ENCODE measurements at regions not wholly inside any gene's neighbourhood (a gene's known extent, or its start where the extent isn't known, plus 50 kb on each side); places are given as distances from the start of the nearest gene placed in this dataset.

DNA sequence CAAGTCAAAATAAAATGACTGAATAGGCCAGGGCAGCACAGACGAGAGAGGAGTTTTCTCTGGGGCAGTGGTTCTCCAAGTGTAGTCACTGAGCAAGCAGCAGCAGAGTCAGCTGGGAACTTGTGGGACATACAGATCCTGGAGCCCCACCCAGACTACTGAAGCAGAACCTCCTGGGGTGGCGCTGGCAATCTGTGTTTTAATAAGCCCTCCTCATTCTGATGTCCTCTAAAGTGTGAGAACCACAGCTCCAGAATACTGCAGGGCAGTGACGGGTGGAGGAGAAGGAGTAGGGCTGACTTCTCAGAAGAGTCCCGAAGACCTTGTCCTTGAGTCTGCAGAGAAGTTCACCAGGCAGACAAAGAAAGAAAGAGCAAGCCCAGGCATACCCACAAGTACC, 251.3 kb upstream of the HES1 start:
- DNase-seq = no peak
- no peak for ATAC-seq
- intact Hi-C loops (cut with micrococcal nuclease) = no loop called here

DNA sequence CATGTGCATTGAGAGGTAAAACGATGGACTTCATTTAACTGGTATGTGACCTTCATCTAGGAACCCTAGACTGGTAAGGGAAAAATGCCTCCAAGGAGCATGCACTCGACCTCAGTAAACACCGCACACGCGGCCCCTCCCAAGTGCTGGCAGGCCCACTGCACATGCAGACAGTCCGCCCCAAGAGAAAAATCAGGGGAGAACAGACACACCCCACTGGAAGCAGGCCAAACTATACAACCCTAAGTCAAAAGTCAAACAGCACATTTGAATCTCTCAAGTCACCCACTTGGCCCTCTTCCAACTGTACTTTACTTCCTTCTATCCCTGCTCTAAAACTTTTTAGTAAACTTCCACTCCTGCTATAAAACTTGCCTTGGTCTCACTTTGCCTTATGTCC, 250.1 kb upstream of the HES1 start:
- intact Hi-C loops (cut with micrococcal nuclease) = no loop called here
- ATAC-seq = no peak
- no peak for DNase-seq

GRCh38 chr3:193890016-193890897, 245.7 kb upstream of the HES1 start:
- intact Hi-C loops (cut with micrococcal nuclease) = no loop called here
- ATAC-seq (no peak), DNase-seq (no peak)

DNA sequence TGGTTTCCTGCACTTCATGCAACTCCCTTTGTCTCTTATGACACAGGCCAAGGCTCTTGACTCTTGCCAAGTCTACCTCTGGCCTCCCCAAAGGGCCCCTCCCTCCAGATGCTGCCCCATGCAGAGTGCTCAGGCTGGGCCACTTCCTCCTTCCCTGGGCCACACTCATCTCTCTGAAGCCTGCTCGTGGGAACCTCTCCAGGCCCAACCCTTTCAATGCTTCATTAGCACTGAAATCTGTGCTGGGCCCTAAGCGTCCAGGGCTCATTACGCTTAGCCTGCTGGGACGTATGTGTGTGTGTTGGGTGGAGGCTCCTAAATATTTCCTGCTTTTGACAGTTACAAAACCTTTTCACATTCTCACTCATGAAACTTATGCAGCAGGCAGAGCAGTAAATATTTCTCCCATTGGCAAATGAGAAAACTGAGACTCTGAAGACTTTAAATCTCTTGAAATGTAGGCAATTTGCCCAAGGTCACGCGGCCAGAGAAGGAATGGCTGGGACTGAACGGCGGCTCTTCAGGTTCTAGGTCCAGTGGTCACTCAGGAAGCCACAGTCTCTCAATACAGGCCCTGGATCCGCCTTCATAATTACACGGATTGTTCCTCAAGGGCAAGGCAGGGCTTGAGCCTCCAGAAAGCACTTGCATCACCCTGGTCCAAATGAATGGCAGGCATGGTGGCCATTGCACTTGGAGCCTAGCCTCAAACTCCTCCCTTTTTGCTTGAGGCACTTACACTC, 241.7 kb upstream of the HES1 start:
- intact Hi-C loops (cut with micrococcal nuclease) = no loop called here
- ATAC-seq (peak; percentile 64), DNase-seq (peak; percentile 36)

DNA sequence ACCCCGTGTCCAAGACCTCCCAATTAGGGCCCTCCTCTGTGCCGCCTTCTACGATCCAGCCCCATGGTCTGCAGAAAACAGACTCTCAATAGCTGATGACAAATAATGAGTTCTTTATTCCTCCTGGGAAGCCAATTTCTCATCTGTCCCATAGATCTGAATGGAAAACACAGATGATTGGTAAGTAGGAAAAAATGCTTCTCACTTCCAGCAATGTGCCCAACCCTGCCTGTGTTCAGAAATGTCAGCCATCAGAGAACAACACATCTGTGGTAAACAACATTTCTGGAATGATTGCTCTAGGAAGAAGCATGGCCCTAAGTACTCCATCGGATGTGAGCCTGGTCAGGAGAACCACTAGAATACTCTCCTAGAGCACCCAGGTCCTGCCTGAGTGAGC, 240.5 kb upstream of the HES1 start:
- no peak for DNase-seq
- intact Hi-C loops (cut with micrococcal nuclease) = no loop called here
- ATAC-seq = peak; percentile 34

DNA sequence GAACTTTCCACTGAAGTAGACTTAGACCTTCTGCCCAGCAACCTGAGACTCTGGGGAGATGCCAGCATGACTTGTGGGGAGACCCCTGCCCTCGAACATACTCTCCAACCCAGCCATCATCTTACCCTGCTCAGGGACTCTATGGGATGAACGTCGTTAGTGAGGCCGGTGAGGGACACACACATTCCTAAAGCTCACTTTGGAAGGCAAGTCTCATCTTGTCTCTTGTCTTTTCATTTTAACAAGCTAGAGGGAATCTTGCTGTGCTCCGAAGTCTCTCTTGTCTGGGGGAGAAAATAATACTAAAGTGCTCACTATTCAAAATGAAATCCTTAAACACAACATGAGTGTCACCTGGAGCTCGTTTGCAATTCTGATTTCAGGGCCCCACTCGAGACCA, 239.5 kb upstream of the HES1 start:
- intact Hi-C loops (cut with micrococcal nuclease) = no loop called here

DNA sequence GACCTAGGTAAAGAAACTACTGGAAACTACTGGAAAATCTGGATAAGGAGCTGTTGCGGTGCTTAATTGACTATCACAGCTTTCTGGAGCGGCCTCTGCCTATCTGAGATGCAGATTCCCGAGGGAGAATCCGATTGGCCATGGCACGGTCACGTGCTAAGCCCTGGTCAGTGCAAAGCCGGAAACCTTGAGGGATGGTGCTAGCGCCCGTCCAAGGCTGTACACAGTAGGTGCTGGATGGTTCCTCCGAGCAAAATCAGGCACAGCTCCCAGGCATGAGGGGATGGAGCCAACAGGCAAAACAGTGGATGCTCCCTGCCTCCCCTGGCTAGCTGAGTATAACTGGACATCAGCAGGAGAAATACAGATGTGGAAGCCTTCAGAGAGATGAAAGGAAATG, 238.7 kb upstream of the HES1 start:
- ATAC-seq (peak; percentile 85), DNase-seq (peak; percentile 77)
- intact Hi-C loops (cut with micrococcal nuclease) = no loop called here

More for the DNA sequence above, 239.5 kb upstream of the HES1 start:
- DNase-seq (no peak), ATAC-seq (no peak)

DNA sequence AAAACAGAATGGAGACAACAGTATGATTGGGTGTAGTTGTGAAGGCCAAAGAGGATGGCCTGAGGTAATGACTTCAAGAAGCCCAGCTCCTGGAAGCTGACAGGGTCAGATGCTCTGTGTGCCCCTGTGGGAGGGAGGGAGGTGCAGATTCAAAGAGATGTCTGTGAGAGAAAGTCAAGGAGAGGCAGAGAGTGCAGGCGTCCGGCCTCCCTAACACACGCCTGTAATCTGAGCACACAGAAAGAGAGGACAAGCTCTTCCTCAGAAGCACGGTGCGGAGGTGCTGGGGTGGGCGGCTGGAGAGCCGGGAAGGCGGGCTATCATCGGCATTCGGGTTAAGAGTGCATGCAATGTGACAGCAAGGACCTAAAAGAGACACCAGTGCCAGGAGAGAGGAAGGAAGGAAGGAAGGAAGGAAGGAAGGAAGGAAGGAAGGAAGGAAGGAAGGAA, 238.2 kb upstream of the HES1 start:
- no peak for DNase-seq
- ATAC-seq = peak; percentile 11
- intact Hi-C loops (cut with micrococcal nuclease) = no loop called here

- ATAC-seq = no peak
Observed at GRCh38 chr3:193899001-193899400, 236.9 kb upstream of the HES1 start.

DNA sequence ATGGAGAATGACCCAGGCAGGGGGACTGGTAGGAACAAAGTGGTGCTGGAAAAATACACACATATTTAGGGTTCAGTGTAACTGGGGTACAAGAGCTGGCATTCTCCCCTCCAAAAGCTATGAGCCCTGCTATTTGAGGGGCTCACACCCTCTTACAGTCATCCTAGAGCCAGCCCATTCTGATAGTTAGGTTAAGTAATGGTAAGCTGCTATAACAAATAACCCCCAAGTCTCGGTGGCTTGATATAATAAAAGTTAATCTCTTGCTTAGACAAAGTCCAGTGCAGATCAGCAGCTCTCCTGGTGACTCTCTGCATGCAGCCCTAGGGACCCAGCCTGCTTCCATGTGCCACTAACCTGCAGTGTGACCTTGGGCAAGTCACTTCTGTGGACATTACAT, 234.9 kb upstream of the HES1 start:
- intact Hi-C loops (cut with micrococcal nuclease) = no loop called here
- DNase-seq (no peak), ATAC-seq (no peak)

More at GRCh38 chr3:193899001-193899400, 236.9 kb upstream of the HES1 start:
- intact Hi-C loops (cut with micrococcal nuclease) = no loop called here
- no peak for DNase-seq

- peak; percentile 56 for ATAC-seq
- intact Hi-C loops (cut with micrococcal nuclease) = no loop called here
- peak; percentile 47 for DNase-seq
Observed at GRCh38 chr3:193902607-193903511, 233.1 kb upstream of the HES1 start.

GRCh38 chr3:193903512-193903817, 232.5 kb upstream of the HES1 start:
- ATAC-seq = no peak
- intact Hi-C loops (cut with micrococcal nuclease) = no loop called here
- DNase-seq = no peak

DNA sequence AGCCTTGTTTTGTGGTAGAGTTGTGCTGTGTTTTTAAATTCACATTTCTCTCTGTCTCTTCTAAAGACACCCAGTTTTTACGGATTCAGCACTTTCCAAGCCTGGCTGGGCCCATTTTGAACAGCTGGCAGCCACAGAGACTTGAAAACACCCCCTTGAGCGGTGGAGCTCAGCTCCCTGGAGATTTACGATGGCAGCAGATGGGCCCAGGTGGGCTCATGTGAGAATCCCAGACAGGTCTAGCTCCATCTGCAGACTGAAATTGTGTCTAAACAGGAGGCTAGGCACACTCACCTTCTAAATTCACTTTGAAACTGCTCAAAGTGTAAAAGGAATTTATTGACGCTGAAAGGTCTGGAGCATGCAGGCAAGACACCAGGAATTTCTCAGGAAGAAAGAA, 232.0 kb upstream of the HES1 start:
- ATAC-seq = no peak
- intact Hi-C loops (cut with micrococcal nuclease) = no loop called here
- no peak for DNase-seq

DNA sequence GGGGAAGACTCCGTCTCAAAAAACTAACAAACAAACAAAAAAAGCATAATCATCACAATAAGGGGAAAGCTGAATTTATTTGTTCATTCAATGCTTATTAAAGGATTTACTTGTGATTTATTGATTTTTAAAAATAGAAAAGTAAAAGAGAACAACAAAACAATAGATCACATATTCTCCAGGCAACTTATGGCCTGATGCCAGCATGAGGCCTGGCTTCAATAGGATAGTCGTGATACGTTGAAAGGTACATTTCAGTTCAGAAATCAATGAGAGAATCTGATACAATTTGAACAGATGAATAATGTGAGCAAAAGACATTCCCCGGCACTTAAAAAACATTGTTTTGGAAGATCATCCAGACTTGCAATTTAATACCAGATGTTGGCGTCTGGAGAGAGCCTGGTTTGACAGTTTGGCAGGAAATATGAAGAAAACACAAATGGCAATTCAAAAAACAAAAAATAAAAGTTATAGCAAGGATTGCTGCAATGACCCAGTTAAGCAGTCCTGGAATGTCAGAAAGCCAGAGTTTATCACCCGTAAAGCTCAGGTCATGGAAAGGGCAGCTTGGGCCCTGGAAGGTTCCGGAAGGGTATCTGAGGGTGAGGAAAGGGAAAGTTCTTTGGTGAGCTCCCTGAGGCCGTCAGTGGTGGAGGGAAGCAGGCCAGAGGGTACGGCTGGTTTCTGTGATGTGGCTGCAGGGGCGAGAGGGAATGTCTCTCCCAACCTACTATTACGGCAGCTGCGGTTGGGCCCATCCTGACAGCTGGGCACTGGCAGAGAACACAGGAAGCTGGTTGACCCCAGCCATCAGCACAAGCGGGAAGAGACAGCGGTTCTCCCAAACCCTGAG, 230.2 kb upstream of the HES1 start:
- DNase-seq = peak; percentile 54
- intact Hi-C loops (cut with micrococcal nuclease) = no loop called here
- ATAC-seq = peak; percentile 80

DNA sequence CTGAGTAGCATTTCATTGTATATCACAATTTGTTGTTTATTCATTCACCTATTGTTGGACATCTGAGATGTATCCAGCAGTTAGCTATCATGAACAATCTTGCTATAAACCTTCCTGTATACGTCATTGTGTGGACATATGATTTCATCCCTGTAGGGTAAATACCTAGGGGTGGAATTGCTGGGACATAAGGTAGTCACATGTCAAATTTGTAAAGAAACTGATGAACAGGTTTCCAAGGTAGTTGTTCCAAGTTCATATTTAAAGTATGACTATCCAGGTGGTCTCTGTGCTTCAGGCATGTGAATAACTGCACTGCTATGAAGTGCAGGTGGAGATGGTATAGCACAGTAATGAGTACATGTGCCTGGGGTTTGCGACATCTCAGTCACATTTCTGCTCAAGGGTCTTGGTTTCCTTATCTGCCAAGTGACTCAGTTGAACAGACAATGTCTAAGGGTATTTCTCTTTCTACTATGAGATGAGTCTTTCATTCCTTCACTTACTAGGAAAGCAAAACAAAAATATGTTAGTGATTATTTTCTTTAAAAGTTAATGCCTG, 229.0 kb upstream of the HES1 start:
- DNase-seq (no peak), ATAC-seq (no peak)
- intact Hi-C loops (cut with micrococcal nuclease) = no loop called here

DNA sequence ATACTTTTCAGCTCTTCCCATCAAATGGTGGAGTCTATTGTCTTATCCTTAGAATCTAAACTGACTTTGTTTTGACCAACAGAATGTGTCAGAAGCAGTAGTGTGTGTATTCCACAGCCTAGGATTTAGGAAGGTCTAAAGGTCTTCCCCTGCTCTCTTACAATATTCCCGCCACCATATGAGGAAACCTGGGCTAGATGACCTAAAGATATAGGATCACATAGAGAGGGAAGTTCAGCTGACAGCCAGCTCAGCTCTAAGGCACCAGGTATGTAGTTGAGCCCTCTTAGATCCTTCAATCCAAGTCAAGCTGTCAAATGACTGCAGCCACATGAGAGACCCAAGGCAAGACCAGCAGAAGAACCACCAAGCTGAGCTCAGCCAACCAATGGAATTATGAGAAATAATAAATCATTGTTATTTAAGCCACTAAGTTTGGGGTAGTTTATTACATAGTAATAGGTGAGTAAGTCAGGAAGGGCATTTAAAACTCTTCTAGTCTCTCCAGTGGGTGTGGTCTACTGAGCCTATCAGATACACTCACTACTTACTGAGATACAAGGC, 227.7 kb upstream of the HES1 start:
- ATAC-seq (no peak), DNase-seq (no peak)
- intact Hi-C loops (cut with micrococcal nuclease) = no loop called here

DNA sequence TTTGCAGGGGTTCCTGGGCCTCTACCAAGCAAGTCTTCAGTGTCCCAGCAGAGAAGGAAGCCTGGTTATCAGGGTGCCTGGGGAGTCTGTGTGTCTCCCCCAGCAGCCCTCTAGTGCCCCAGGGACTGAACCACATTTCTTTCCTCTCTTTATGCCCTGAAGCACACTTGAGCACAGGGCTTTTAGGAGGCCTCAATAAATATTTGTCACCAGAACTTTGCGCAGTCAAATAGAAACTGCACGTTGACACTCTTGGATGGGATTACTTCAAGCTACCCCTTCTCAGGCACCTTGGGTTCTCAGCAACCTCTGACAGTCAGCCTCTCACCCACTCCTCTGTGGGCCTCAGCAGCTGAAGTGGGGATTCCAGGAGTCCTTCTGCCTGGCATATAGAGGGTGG, 226.6 kb upstream of the HES1 start:
- no peak for ATAC-seq
- intact Hi-C loops (cut with micrococcal nuclease) = no loop called here
- DNase-seq = no peak

DNA sequence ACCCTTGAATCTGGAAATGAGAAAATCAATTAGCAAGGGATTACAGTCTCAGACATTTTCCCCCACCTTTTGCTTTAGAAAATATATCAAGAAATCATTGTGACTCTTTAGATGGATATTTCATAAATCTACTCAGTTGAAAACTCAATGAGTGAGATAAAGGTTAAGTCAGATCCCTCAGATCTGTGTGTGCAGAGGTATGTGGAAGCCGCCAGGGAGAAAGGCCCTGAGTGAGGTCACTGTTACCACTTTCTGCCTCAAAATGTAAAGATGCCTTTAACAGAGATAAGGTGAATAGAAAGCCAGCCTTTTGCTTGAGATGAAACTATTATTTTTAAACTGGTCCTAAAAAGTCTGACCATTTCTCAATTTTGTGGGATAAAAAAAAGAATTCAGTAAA, 225.6 kb upstream of the HES1 start:
- intact Hi-C loops (cut with micrococcal nuclease) = no loop called here
- DNase-seq (no peak), ATAC-seq (no peak)
